Natural killer cell (primary cell): ENCODE measurements at regions not wholly inside any gene's neighbourhood (a gene's known extent, or its start where the extent isn't known, plus 50 kb on each side); places are given as distances from the start of the nearest gene placed in this dataset.

Source experiments
- ATAC-seq, 3 donors: fragments of 150-1000 bp in 2 of 3; fragments of 200-7000 bp in 1 of 3; cut with Tn5 transposase; 1 replicate in 1 of 3; 2 replicates in 2 of 3; pipeline ENCODE4 v1.10.0; 2021; ENCODE audit warnings: mild to moderate bottlenecking in 2 of 3, moderate library complexity in 2 of 3
- DNase-seq, 2 donors: peaks; one replicate each; pipeline versions ENCODE4 v3.0.0 to v3.0.0-alpha.2; 2013 to 2021; ENCODE audit warnings: mixed read lengths in 1 of 2
- H3K27ac ChIP-seq: one replicate; pipeline ENCODE4 v1.5.1; 2013; ENCODE audit warnings: mild to moderate bottlenecking, low read length
- H3K27me3 ChIP-seq: one replicate; pipeline ENCODE4 v1.6.1; 2013; ENCODE audit warnings: low read length; ENCODE audit not compliant: control insufficient read depth, insufficient read depth
- H3K36me3 ChIP-seq: one replicate; pipeline ENCODE4 v1.6.1; 2013; ENCODE audit warnings: low read length; ENCODE audit not compliant: control insufficient read depth, insufficient read depth
- H3K4me1 ChIP-seq: one replicate; pipeline ENCODE4 v1.6.1; 2013; ENCODE audit warnings: low read length; ENCODE audit not compliant: control insufficient read depth, insufficient read depth
- H3K4me3 ChIP-seq: one replicate; pipeline ENCODE4 v1.5.1; 2013; ENCODE audit warnings: low read length
- H3K9me3 ChIP-seq: one replicate; pipeline ENCODE4 v1.6.1; 2013; ENCODE audit warnings: low read length; ENCODE audit not compliant: control insufficient read depth, insufficient read depth
- H3K27ac Mint-ChIP-seq, 2 donors: one replicate each; pipeline ENCODE4 v1.8.0; 2022; ENCODE audit warnings: mild to moderate bottlenecking in 2 of 2, mixed read lengths in 2 of 2, moderate library complexity in 1 of 2
- H3K27me3 Mint-ChIP-seq, 2 donors: one replicate each; pipeline ENCODE4 v1.8.0; 2022; ENCODE audit warnings: low read depth in 2 of 2, mixed read lengths in 2 of 2
- H3K36me3 Mint-ChIP-seq: one replicate; pipeline ENCODE4 v1.8.0; 2022; ENCODE audit warnings: mixed read lengths
- H3K4me1 Mint-ChIP-seq, 2 donors: one replicate each; pipeline ENCODE4 v1.8.0; 2022; ENCODE audit warnings: mixed read lengths in 2 of 2
- H3K4me3 Mint-ChIP-seq: one replicate; pipeline ENCODE4 v1.8.0; 2022; ENCODE audit warnings: mild to moderate bottlenecking, moderate library complexity, mixed read lengths
- H3K9me3 Mint-ChIP-seq, 2 donors: one replicate each; pipeline ENCODE4 v1.8.0; 2022; ENCODE audit warnings: mixed read lengths in 2 of 2
- CTCF ChIP-seq: fragments of 200-600 bp; IDR thresholded peaks from one replicate; pipeline ENCODE4 v1.8.0; 2022; ENCODE audit warnings: antibody characterized with exemption
- WGBS: methylation state at CpG from one replicate; pipeline ENCODE4 v1.1.7; 2013; ENCODE audit warnings: missing lambda C conversion rate; ENCODE audit not compliant: insufficient coverage; 5-methylcytosine and 5-hydroxymethylcytosine counted together
- intact Hi-C: fragments of 100-400 bp; cut with micrococcal nuclease; formaldehyde crosslinking; loops from one replicate; pipeline ENCODE4 v1.14.2; 2022

GRCh38 chr20:22503577-22503976 is 80.8 kb downstream of the FOXA2 start:
- H3K27ac ChIP-seq, result no peak overlapping the region
- 85% methylated on average over 4 of the region's 4 CpGs for WGBS
- no peak for DNase-seq
- peaks cover 0 to 4% of the 10 kb centered on the region in 2 donors for H3K27me3 Mint-ChIP-seq
- no peak for ATAC-seq
- H3K4me3 ChIP-seq, result no peak overlapping the region
- no peak for TF ChIP-seq CTCF
- H3K9me3 Mint-ChIP-seq, result no peaks in the 10 kb centered on the region
- H3K36me3 ChIP-seq, result no peaks in the 10 kb centered on the region
- no peaks in the 10 kb centered on the region for H3K4me1 ChIP-seq
- no peaks in the 10 kb centered on the region for H3K4me1 Mint-ChIP-seq
- H3K27me3 ChIP-seq, result no peaks in the 10 kb centered on the region
- H3K9me3 ChIP-seq, result no peaks in the 10 kb centered on the region
- intact Hi-C loops, result no loop called here
- H3K36me3 Mint-ChIP-seq, result no peaks in the 10 kb centered on the region
- no peak overlapping the region for H3K27ac Mint-ChIP-seq
- no peak overlapping the region for H3K4me3 Mint-ChIP-seq

- H3K27ac ChIP-seq, result no peak overlapping the region
- no peaks in the 10 kb centered on the region for H3K27me3 ChIP-seq
- H3K36me3 ChIP-seq, result no peaks in the 10 kb centered on the region
- H3K36me3 Mint-ChIP-seq, result no peaks in the 10 kb centered on the region
- DNase-seq, result no peak
- no peak overlapping the region for H3K4me3 ChIP-seq
- no peaks in the 10 kb centered on the region for H3K4me1 Mint-ChIP-seq
- no peak overlapping the region for H3K4me3 Mint-ChIP-seq
- WGBS, result 67% methylated on average over 9 of the region's 10 CpGs
- H3K27ac Mint-ChIP-seq, result no peak overlapping the region
- intact Hi-C loops, result no loop called here
- no peak for ATAC-seq
- no peaks in the 10 kb centered on the region for H3K9me3 ChIP-seq
- H3K27me3 Mint-ChIP-seq, result peaks cover 0 to 4% of the 10 kb centered on the region in 2 donors
- TF ChIP-seq CTCF, result no peak
- H3K4me1 ChIP-seq, result no peaks in the 10 kb centered on the region
- H3K9me3 Mint-ChIP-seq, result no peaks in the 10 kb centered on the region
These were observed 81.6 kb downstream of the FOXA2 start for GRCh38 chr20:22502731-22503191.

GRCh38 chr20:22501566-22502344 is 82.6 kb downstream of the FOXA2 start:
- WGBS, result 86% methylated on average over 11 of the region's 11 CpGs
- H3K27me3 Mint-ChIP-seq, result peaks cover 0 to 4% of the 10 kb centered on the region in 2 donors
- H3K36me3 Mint-ChIP-seq, result no peaks in the 10 kb centered on the region
- no peaks in the 10 kb centered on the region for H3K4me1 Mint-ChIP-seq
- Histone ChIP-seq H3K4me1 (no peaks in the 10 kb centered on the region), H3K4me3 (no peak overlapping the region), H3K36me3 (no peaks in the 10 kb centered on the region), H3K27ac (no peak overlapping the region), H3K9me3 (no peaks in the 10 kb centered on the region), H3K27me3 (no peaks in the 10 kb centered on the region)
- intact Hi-C loops, result no loop called here
- H3K27ac Mint-ChIP-seq, result no peak overlapping the region
- no peak for TF ChIP-seq CTCF
- DNase-seq (no peak), ATAC-seq (no peak)
- H3K9me3 Mint-ChIP-seq, result no peaks in the 10 kb centered on the region
- no peak overlapping the region for H3K4me3 Mint-ChIP-seq

DNA sequence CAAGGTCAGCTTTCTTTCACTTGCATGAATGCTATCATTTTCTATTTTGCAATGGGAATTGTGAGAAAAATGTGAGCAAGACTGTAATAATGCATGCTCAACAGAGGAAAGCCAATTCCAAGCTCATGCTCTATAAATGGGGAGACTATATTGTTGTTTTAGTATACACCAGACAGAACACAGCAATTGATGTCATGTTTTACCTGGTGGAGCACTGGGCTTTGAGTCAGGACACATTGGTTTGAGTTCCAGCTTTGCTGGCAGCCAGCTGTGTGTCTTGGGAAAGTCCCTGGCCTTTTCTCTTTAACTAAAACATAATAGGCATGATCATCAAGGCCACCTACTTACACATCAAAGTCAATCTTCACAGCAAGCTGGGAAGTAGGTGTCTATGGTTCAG is 83.3 kb downstream of the FOXA2 start:
- no peak for DNase-seq
- no peaks in the 10 kb centered on the region for H3K9me3 Mint-ChIP-seq
- Histone ChIP-seq H3K9me3 (no peaks in the 10 kb centered on the region), H3K27me3 (no peaks in the 10 kb centered on the region), H3K27ac (no peak overlapping the region), H3K4me3 (no peak overlapping the region), H3K36me3 (no peaks in the 10 kb centered on the region), H3K4me1 (no peaks in the 10 kb centered on the region)
- intact Hi-C loops, result no loop called here
- H3K27me3 Mint-ChIP-seq, result peaks cover 0 to 4% of the 10 kb centered on the region in 2 donors
- no peak for TF ChIP-seq CTCF
- ATAC-seq, result no peak
- H3K36me3 Mint-ChIP-seq, result no peaks in the 10 kb centered on the region
- no peak overlapping the region for H3K27ac Mint-ChIP-seq
- H3K4me3 Mint-ChIP-seq, result no peak overlapping the region
- no peaks in the 10 kb centered on the region for H3K4me1 Mint-ChIP-seq
